Fibroblast of skin of right quadriceps (primary cell): ENCODE measurements at regions not wholly inside any gene's neighbourhood (a gene's known extent, or its start where the extent isn't known, plus 50 kb on each side); places are given as distances from the start of the nearest gene placed in this dataset.
A peak's percentile ranks its signal among the peaks of the same experiment; 100 is the strongest.
"Not testable (repeated sequence)": the region's sequence is repeated elsewhere in the genome, so short reads cannot be mapped to it uniquely, and the experiment has no call there.

Experiments used
- DNase-seq: peaks from one replicate; pipeline ENCODE4 v3.0.0-alpha.2; 2013

DNA sequence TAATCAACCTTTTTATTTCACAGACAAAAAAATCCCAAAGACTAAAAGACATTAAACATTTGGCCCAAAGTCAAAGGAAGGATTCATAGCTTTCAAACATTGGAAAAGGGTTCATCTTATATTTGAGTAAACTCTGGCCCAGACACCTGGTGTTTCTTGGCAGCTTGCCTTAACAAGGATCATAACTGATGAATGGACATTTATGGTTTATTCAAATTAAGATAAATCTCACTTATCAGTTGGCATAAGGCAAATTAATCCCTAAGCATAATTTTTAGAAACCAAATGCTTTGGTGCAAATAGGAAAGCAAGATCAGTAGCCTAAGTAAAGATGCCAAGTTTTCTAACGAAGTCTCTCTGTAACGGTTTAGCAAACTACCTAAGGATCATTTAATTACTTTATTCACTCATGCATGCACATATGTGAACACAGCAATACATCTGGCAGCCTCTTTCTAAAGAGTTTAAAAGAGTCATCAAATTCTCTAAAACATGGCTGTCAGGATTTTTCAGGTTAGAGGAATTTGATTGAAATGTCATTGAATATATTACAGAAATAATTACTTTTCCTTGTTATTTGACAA is 323.4 kb upstream of the RBMS1 start:
- DNase-seq: no peak

GRCh38 chr2:160820691-160821090 is 327.1 kb upstream of the RBMS1 start:
- no peak for DNase-seq

GRCh38 chr2:160822006-160822405 is 328.4 kb upstream of the RBMS1 start:
- DNase-seq: no peak

- no peak for DNase-seq
Observed at GRCh38 chr2:160825433-160825832, 331.8 kb upstream of the RBMS1 start.

- DNase-seq: no peak
Observed at GRCh38 chr2:160826496-160826895, 332.9 kb upstream of the RBMS1 start.

- no peak for DNase-seq
Observed at GRCh38 chr2:160828076-160828475, 332.2 kb upstream of the TANK start.

- not testable (repeated sequence) for DNase-seq
Observed at GRCh38 chr2:160832381-160832780, 327.8 kb upstream of the TANK start.

DNA sequence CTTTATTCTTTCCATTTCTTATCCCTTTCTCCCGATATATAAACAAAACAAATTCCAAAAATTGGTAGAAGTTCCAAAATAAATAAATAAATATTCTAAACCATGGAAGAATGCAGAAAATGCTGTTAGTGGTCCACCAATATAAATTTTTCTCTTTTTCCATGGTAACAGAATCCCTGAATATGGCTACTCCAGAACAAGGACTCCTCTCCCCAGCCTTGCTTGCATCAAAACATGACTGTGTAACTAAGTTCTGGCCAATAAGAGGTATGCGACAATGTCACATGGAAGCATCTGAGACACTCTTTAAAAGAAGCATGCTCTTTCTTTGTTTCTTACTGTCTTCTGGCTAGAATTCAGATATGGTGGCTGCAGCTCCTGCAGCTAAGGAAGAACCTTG is 325.1 kb upstream of the TANK start:
- peak; percentile 23 for DNase-seq

- DNase-seq: peak; percentile 98
Observed at GRCh38 chr2:160836755-160837154, 323.5 kb upstream of the TANK start.

DNA sequence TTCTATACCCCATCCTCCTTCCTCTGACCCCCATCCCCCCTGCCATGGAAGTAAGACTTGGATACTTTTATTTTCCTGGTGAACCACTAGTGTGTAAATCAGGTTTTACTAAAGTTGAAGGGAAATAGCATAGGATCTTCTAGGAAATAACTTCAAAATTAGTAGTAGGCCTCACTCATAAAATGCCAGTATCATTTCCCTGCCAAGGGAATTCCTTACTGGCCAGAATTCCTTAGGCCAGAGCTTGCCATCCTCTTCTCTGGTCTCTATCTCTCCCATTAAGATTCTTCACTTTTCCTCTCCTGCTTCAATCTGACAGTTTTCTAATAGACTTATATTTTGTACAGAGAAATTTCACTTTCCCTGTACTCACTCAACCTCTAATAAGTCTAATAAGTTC is 322.8 kb upstream of the TANK start:
- peak; percentile 26 for DNase-seq

DNA sequence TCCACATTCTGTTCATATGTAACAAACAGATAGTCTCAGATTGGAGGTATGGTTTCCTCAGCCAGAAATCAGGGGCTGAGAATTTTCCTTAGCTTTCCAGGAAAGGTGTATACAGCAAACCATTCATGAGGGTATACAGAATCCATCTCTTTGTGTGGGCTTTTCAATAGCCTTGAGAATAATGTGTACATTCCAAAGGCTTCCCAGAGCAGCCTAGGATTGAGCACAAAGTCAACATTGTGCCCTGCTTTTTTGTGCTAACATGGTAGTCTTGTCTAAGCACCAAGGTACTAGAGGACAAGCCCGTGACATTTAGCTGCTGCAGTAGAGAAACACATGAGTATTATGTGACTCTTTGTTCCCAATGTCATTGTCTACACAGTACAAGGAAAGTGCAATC is 322.1 kb upstream of the TANK start:
- no peak for DNase-seq

- no peak for DNase-seq
Observed at GRCh38 chr2:160838691-160839090, 321.5 kb upstream of the TANK start.

DNA sequence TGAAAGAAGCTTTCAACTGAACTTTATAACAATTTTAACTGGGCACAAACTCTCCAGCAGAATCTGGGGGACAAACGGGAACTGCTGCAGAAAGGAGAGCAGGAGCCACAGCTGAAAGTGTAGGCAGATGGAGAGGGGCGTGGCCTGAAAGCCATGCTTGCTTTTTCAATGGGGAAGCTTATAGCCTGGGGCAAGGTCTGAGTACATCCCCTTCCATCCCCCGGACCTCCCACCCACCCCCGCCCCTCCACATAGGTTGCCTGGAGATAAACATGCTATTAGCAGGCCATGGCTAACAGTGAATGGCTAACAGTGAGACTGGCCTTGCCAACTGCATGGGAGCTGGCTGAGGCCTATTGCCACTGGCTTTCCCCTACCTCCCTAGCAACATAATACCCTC is 317.9 kb upstream of the TANK start:
- DNase-seq: no peak

DNA sequence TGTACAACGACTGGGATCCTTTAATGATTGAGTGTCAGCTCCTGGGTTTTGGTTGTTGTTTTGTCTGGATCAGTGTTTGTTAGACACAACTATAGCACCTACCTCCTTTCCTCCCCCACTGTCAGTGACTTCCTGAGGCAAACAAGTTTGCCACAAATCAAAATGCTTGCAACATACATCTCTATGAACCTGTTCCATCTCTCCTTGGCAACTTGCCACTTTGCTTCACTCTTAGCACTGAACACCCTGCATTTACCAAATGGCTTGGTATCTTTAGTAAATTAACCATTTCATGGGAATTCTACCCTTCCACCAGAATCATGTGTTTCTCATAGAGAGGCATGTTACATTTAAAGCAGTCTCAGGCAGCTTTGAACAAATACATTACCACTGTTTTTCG is 301.1 kb upstream of the TANK start:
- DNase-seq: peak; percentile 11

DNA sequence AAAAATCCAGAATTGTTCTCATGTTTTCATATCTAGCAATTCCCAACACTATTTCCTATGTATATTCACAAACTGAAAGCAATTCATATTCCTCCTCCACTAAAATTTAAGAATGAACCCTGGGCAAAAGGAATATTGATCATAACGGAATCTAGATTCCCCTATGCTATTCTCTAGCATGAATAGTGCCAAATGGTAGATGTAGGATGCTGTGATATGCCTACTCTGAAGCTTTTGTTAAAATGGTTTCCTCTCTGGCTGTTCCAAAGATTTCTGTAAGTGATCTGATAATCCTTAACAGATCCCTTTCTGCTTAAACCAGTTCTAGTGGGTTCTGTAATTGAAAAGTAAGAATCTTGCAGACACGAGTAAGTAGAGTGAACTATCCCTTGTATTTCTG is 298.0 kb upstream of the TANK start:
- DNase-seq: no peak

- peak; percentile 17 for DNase-seq
Observed at GRCh38 chr2:160868891-160869290, 291.3 kb upstream of the TANK start.

DNA sequence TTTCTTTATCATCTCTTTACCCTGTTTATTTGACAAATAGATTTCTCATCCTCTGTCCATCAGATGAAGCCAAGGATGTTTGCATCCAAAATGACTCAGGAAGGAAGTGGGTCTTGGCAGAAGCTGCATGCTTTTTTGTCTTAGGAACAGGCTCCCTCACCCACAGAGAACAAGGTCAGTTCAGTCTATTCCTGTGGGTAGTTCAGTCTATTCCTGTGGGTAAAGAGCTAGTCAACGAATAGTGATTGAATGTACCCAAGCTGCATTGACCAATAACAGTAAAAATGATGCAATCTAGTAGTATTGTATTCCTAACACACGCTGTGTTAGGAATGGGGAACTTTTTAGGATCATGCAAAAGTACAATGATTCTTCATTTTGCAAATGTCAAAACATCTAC is 290.8 kb upstream of the TANK start:
- peak; percentile 95 for DNase-seq

- DNase-seq: peak; percentile 61
Observed at GRCh38 chr2:160870729-160871465, 289.3 kb upstream of the TANK start.

- no peak for DNase-seq
Observed at GRCh38 chr2:160871953-160872352, 288.3 kb upstream of the TANK start.

DNA sequence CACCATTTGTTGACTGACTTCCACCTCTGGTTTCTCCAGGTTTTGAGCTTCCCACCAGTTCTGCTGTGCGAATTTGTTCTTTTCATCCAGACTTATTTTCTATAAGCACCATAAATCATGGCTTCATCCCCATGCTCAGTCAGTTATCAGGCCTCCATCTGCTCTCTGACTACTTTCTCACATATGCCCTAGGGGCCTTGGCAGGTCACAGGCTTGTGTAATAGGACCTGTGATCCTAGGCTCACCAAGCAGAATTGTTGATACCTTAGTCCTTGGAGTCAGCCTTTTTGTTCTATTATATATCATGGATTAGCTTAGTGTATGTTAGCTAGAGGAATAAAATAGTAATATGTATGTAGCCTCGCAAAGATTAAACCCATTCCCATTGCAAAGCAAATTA is 284.2 kb upstream of the TANK start:
- no peak for DNase-seq

- DNase-seq: peak; percentile 17
Observed at GRCh38 chr2:160876765-160877164, 283.5 kb upstream of the TANK start.

GRCh38 chr2:160878618-160879017 is 281.6 kb upstream of the TANK start:
- no peak for DNase-seq

DNA sequence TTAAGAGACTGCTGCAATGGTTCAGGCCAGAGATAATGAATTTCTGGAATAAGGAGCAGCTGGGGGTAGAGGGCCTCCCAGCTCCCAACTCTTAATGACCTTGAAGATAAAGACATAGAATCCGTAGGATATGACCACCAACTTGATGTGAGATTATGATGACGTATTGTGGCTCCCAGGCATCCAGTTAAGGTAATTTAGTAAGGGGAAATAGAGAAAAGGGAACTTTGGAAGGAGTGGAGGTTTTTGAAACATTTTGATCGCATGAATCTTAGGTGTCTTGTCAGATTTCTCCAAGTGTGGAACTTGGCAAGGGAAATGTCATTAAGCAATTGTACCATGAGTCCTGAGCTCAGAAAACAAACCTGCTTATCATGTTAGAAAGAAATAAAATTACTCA is 277.3 kb upstream of the TANK start:
- no peak for DNase-seq

GRCh38 chr2:160884056-160884455 is 276.2 kb upstream of the TANK start:
- peak; percentile 27 for DNase-seq
